GM19395 (cell line): ENCODE measurements at regions not wholly inside any gene's neighbourhood (a gene's known extent, or its start where the extent isn't known, plus 50 kb on each side); places are given as distances from the start of the nearest gene placed in this dataset.
A peak's percentile ranks its signal among the peaks of the same experiment; 100 is the strongest.

Experiments used
- ATAC-seq: cut with Tn5 transposase; IDR thresholded peaks from one replicate; pipeline ENCODE4 v1.9.1; 2021; ENCODE audit warnings: mild to moderate bottlenecking, moderate library complexity; ENCODE audit not compliant: unreplicated experiment

DNA sequence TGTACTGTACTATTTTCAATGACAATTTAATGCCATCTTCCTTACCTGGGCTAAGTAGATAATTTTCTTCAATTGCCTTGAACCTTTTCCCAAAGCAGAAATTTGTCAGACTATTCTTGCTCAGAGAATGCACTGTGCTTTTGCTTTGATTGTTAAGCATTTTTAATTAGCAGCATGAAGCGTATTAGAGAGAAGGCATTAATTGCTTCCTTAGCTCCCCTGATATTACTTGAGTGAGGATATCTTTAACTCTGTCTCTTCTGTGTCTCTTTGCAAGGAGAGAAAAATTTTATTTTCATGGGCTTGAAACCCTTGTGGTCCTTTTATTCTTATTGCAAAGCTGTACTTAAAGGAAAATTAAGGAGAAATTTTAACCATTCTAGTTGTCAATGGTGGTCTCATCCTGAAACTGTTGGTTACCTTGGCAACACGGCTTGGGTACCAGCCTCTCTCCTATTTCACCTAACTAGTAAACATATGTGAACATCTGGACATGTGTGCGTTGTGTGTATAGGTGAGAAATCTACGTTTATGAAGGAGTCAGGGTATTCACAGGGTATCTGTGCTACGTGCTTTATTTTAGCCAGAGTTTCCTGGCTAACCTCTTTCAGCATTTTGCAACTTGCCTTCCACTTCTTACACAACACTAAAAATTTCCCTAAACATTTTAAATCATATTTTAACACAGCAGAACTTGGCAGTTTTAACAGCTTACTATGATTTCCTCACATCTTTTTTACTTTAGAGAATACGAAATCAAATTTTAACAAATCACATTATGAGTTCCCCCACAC, 225.5 kb downstream of the KLF5 start:
- no peak for ATAC-seq

DNA sequence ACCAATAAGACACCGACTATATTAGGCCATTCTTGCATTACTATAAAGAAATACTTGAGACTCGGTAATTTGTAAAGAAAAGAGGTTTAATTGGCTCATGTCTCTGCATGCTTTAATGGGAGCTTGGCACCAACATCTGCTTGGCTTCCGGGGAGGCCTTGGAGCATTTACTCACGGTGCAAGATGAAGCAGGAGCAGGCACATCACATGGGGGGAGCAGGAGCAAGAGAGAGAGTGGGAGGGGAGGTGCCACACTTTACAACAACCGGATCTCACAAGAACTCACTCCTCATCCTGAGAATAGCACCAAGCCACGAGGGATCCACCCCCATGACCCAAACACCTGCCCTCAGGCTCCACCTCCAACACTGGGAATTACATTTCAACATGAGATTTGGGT, 224.8 kb downstream of the KLF5 start:
- no peak for ATAC-seq

DNA sequence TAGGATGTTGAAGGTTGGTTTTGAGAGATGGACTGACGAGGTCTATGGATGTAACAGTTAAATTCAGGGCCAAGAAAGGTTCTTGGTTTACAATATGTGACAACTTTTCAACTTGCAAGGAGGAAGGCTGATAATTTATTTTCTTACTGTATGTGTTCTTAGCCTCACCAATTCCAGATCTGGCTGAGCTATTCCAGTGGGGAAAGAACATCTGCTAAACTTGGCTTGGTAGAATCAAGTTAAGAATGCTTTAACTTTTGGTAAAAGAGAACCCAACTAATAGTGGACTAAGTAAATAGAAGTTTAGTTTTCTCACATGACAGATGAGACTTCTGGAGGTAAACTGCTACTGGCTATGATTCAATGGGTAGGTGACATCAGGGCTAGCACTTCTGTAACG, 222.9 kb downstream of the KLF5 start:
- ATAC-seq, result no peak

DNA sequence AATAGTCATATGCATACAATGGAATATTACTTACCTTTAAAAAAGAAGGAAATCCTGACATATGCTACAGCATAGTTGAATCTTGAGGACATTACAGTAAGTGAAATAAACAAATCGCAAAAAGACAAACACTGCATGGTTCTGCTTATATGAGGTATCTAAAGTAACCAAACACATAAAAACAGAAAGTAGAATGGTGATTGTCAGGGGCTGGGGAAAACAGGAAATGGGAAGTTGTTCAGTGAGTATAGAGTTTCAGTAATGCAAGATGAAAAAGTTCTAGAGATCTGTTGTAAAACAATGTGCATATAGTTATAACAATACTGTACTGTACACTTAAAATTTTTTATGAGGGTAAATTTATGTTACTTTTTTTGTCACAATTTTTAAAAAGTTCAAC, 219.4 kb downstream of the KLF5 start:
- peak; percentile 78 for ATAC-seq

DNA sequence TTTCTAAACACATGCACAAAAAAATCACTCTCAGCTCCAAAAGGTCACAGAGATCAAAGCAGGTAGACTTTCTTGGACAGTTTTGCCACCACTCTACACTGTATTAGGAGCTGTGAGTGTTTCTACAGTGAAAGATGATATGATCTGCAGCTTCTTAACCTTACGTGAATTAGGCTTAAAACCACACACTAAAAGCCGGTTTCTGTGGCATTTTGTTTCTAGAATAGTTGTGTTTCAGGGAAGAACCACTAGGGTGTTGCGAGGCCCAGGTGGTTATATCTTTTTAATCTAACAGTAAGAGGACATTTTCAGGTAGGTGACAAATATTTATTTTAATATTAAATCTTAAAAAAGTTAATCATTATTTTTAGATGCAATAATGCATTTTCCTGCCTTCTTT, 216.4 kb downstream of the KLF5 start:
- ATAC-seq, result no peak

DNA sequence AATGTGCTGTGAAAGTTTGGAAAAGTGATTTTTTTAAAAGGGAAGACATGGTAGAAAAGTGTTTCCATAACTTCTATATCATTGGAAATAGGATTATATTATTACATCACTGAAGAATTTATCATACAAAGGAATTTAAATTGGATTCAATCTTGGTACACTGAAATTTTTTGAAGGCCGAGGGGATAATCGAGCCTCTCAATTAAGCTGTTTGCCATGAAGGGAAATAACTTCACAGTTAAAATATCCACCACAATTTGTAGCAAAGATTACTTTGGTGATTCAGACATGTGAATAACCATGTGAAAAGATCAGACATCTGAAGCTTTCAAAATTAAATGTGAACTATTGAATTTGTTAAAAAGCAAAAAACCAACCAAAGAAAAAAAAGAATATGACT, 215.3 kb downstream of the KLF5 start:
- ATAC-seq, result no peak

DNA sequence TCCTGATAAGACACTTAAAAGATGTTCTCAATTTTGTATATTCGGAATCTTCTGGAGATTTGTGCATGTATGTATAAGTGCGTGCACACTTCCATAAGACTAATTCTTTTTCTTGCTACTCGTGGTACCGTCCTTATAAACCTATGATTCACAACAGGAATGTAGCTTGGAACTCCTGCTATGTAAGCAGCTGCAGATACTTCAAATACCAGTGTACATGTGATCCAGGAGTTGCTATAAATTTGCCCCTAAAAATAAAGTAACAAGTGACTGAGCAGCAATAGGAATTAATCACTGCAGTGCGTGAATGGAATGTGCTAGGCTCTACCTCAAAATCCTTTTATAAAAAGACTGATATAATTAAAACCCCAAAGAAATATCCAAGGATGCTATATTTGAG, 214.9 kb downstream of the KLF5 start:
- ATAC-seq, result no peak

DNA sequence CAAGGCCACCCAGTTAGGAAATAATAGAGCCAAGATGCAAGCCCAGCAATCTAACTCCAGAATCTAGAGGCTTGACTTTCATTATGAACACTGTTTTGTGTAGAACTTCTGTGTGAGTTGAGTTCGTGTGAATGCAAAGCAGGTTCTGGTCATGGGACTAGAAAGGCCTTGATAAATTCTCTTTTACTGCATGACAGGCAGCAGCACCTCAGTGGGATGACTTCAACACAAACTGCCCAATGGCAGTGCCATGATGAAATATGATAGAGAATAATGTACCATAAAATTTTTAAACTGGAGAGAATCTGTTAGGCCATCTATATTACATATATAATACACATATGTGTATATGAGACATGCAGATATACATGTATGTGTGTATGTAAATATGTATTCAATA, 214.5 kb downstream of the KLF5 start:
- no peak for ATAC-seq

DNA sequence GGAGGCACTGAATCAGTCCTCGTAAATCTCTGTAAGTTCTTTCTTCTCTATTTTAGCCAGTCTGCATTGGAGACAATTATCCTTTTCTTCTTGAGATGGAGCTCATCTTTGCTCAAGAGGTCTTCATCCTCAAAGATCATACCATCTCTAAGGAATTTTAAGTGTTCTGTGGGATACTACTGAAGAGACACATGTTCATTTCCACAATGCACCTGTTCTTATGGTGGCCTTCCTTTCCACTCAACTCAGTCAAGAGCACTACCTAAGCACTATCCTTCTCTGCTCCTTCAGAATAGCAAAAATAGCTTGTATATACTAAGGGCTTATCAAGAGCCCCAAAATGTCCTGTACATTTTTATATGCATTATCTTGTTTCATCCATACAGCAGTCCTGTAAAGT, 214.0 kb downstream of the KLF5 start:
- ATAC-seq, result no peak

DNA sequence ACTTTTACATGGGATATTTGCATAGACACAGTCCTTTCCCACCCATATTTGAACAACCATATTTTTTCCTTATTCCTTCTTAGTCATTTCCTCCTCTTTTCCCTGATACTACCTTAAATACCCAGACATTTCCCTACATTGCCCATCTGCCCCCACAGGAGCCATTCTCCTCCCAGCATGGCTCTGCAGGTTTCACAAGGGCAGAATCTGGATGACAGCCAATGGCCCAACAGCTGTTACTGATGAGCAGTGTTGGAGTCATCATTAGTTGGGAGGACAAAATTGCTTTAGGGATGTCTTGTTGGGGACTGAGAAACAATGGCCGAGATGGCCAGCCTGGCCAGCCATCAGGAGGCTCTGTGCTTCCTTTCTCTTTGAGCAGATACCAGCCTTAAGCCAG, 209.5 kb downstream of the KLF5 start:
- ATAC-seq, result no peak

DNA sequence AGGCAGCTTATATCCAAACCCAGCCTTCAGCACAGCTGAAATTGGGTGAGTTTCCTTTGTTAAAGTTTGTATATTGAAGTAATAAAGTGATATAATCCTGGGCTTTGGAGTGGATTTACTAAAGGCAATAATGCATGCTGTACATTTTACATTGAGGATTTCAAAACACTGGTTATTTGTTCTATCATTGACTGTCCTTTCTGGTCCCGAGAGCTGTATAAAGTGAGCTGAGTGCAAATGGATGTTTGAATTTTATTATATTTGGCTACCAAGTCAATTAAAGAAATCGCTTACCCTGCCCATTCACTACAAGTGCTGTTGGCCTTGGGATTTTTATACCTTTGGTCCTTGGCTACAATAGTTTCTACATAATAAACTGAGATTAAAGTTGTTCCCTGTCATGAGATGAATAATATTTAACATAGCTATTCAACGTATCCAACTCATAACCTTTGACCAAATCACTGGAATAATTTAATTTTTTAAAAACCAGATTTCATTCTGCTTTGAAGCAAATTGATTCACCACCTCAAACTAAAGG, 207.9 kb downstream of the KLF5 start:
- ATAC-seq, result no peak

DNA sequence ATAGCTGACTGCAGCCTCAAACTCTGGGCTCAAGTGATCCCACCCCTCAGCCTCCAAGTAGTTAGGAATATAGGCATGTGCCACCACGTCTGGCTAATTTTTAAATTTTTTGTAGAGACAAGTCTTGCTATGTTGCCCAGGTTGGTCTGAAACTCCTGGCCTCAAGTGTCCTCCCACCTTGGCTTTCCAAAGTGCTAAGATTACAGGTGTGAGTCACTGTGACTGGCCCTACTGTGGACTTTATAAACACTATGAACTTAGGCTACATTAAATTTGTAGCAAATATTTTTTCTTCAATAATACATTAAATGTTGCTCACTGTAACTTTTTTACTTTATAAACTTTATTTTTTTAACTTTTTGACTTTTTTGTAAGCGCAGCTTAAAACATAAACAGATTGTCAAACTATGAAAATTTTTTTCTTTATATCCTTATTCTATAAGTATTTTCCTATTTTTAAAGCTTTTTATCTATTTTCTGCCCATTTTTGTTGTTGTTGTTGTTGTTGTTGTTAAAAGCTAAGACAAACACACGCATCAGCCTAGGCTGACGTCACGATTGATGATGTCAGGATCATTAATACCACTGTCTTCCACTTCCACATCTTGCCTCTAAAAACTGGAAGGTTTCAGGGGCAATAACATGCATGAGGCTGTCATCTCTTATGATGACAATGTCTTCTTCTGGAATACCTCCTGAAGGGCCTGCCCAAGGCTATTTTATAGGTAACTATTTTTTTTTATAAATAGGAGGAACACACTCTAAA, 204.2 kb downstream of the KLF5 start:
- no peak for ATAC-seq

DNA sequence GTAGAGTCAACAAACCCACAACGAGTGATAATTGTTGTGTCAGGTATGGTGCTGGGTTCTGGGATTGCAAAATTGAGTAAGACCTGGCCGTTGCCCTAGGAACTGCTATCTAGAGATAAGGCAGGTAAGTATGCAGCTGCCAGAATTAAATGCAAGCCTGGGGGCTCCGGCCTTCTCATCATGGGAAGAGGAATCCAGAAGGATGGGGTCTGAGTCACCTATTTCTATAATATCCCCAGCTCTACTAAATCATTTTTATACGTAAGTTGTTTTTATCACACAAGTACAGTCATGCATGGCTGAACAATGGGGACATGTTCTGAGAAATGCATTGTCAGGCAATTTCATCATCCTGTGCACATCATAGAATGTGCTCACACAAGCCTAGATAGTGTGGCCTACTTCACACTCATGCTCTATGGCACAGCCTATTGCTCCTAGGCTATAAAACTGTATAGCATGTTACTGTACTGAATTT, 203.0 kb downstream of the KLF5 start:
- ATAC-seq, result no peak

DNA sequence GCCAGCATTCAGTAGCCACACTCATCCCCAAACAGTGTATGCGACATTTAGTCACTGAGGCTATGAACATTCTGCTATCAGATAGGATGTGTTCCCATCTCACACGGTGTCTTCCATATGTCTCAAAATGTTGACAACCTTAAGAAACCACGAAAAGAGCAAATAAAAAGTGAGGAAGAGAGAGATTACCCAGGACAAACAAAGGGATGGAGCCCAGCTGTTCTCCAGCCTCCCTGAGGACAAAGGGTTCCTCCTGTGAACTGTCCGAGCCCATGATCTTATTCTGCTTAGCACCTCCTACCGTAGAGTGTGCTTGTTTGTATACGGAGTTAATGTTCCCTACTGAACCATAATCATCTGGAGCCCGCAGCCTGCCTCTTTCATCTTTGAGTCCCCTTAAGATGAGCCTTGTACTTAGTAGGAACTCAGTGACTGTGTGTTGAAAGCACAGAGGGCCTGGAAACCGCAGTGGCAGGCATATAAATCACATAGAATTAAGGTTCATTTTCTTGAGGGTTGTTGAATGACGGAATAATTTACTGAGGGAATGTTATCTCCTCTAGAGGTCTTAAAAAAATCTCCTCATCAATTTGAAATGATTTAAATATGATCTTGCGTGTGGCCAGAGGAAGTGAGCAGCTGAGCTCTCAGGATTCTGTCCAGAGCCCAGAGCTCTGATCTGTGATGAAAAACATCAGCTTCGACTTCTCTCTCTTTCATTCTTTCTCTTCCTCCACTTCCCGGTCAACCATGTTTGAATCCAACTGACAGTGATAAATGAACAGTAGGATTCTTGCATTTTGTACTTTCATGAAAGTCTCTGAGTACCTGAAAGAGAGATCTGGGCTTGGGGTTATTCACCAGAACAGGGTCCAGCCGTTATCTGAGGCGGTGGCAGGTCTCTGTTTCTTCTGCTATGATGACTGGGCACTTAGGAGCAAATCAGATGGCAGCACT, 200.5 kb downstream of the KLF5 start:
- no peak for ATAC-seq

DNA sequence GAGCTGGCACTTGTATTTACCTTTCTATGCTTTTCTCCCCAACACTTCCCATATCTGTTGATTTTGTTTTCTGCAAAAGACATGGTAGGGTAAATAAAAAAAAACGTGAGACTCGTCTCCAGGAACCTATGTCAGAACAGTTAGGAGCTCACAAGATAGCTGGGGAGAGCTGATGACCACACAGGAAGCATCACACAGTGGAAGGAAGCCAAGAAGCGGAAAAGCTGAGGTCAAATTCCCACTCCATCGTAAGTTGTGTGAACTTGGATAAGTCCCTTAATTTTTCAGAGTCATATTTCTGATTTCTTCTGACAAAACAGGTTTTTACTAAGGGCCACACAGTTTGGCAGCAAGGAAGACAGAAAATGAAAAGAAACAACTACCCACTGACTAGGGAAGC, 199.6 kb downstream of the KLF5 start:
- ATAC-seq, result no peak

DNA sequence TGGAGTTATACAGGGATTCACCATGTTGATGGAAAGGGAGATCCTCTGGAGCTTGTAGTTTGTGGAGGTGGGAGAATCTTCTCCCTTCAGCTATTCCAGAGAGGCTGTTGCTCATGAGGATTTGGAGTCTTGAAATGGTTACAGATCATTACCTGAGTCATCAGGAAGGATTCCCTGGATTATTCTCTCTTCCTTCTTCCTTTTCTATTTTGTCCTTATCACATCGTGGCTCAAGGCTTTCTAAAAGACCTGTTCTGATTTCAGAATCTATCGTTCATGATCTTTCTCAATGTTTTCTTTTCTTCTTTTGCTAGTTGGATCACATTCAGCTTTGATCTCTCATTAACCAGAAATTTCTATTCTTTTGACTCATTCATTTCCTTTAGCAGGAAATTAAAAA, 196.0 kb downstream of the KLF5 start:
- no peak for ATAC-seq

DNA sequence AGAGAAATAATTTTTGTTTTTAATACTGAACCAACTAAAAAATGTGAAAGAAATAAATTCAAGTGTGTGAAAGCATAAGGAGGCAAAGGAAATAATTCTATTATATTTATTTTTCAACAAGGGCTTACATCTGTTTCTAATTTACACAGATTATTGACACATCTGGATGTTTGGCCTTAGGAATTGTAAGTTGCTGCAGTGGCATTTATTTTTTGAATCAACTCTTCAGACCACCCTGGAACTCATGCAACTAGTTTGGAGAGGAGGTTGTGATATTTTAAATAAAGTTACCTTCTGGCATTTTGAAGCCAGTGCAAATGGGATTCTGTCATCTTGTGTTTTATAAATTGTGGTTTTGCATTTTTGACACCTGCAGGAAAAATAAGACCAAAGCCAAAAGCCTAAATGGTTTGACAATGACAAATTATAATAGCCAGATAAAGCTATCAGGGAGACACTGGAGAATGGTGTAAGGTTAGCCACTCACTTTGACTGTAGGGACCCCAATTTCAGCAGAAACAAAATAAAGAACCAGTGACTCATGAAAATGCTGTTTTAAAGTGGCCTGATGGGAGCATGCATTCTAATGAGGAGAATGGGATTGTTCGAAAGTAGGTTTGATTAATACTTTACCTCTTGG, 192.9 kb downstream of the KLF5 start:
- ATAC-seq, result no peak

DNA sequence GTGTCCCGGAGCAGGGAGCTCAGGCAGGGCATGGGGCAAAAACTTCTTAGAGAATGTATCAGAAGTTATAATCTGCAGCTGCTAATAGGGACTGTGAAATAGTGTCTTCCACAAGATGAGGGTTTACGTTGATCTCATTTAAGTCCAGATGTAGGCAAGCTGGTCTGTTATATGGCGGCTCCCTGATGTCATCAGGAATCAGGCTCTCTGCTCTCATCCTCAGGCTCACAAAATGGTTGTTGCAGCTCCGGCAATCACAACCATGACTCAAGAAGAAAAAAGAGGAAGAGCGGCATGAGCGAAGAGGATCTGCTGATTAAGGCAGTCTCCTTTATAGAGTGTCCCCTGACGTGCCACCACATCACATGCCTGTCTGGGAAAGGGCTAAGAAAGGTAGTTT, 191.3 kb downstream of the KLF5 start:
- ATAC-seq, result no peak

DNA sequence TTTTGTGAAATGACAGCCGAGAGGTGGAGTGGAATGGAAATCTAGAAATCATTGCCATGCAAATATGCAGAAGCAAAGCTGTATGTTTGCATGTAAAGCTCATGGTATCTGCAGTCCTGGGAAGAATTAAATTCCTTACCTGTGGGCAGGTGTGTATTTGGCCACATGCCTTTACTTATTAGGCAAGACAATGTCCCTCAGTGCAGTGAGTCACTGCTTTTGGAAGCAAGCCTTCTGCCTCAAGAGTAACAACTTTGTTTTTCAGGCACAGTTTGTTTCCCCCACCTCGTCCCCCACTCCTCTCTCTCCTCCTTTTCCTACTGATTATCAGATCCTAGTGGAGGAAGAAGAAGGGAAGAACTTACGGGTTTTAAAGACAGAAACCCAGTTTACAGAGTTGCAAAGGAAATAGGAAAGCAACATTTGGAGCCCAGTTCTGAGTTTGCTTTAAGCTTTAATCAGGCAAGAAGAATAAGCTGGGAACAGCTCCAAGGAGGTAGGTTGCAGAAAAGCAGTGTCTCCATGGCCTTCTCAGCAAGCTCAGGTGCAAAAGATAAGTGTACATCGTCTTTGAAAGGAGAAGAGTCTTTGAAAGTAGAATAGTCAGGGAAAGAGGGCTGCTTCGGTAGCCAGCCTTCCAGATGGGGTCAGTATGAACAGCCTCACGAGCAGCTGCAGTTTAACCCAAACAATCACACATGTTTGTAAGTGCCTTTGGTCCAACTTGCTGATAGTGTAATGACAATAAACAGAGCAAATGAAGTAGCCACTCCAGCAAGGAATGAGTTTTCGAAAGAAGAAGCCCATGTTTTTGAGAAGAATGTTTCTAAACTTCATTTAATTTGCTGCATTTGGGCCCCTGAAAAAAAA, 190.1 kb downstream of the KLF5 start:
- ATAC-seq, result no peak

DNA sequence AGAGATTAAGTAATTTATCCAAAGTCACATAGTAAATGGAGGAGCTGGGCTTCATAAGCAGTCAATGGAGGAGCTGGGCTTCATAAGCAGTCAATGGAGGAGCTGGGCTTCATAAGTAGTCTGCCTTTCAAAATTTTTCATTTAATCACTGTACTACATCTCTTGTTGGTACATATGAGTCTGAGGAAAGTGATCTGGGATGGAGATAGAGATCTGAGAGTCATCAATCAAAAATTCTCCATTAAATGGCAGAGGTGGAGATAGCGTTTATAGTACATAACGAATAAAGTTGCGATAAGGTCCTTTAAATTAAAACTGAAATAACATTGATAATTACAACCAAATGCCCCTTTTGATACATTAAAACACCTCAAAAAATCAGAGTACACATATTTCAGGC, 189.3 kb downstream of the KLF5 start:
- ATAC-seq, result no peak
